Mammary epithelial cell (primary cell): ENCODE measurements at regions not wholly inside any gene's neighbourhood (a gene's known extent, or its start where the extent isn't known, plus 50 kb on each side); places are given as distances from the start of the nearest gene placed in this dataset.

Experiments
- EZH2 ChIP-seq: IDR thresholded peaks from 2 replicates; pipeline ENCODE4 v1.6.1; 2012; ENCODE audit warnings: low read length, inconsistent platforms, borderline replicate concordance
- TF ChIP-seq, protein P1 (sequence below), 2 donors: IDR thresholded peaks in 1 of 2; conservative IDR thresholded peaks in 1 of 2; 2 replicates each; pipeline ENCODE4 v1.5.1; 2011 to 2012; ENCODE audit warnings: inconsistent platforms in 2 of 2, low read length in 2 of 2, mild to moderate bottlenecking in 2 of 2, control low read depth in 1 of 2, low read depth in 1 of 2; ENCODE audit not compliant: insufficient read depth in 1 of 2; ENCODE audit errors: extremely low read depth in 1 of 2

DNA sequence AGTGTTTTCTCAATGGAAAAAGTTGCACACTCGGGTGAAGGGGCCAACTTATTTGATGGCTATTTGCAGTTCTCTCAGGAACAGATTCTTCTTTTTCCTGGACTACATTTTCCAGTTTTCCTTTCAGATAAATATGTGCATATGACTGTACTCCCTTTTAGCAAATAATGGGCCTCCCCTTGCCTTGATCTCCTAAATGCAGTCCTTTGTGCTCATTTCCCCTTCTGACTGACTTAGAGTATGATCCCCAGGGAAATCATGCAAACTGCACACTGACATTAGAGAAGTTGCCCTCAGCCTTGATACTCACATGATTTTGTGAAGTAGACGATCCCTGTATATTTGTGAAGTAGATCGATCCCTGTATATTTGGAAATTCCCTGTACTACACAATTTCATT, 492.9 kb upstream of the NOVA1 start:
- TF ChIP-seq, protein P1, sequence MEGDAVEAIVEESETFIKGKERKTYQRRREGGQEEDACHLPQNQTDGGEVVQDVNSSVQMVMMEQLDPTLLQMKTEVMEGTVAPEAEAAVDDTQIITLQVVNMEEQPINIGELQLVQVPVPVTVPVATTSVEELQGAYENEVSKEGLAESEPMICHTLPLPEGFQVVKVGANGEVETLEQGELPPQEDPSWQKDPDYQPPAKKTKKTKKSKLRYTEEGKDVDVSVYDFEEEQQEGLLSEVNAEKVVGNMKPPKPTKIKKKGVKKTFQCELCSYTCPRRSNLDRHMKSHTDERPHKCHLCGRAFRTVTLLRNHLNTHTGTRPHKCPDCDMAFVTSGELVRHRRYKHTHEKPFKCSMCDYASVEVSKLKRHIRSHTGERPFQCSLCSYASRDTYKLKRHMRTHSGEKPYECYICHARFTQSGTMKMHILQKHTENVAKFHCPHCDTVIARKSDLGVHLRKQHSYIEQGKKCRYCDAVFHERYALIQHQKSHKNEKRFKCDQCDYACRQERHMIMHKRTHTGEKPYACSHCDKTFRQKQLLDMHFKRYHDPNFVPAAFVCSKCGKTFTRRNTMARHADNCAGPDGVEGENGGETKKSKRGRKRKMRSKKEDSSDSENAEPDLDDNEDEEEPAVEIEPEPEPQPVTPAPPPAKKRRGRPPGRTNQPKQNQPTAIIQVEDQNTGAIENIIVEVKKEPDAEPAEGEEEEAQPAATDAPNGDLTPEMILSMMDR (conservative IDR thresholded peaks at IDR 0.05 in 1 of 2, IDR thresholded peaks at IDR 0.05 in 1 of 2; ENCODE audit: extremely low read depth in 1 of 2, insufficient read depth in 1 of 2, low read depth in 1 of 2, low read length in 2 of 2) = no peak
- no peak for TF ChIP-seq EZH2
